ENCODE measurements at regions not wholly inside any gene's neighbourhood (a gene's known extent, or its start where the extent isn't known, plus 50 kb on each side); places are given as distances from the start of the nearest gene placed in this dataset.

DNA sequence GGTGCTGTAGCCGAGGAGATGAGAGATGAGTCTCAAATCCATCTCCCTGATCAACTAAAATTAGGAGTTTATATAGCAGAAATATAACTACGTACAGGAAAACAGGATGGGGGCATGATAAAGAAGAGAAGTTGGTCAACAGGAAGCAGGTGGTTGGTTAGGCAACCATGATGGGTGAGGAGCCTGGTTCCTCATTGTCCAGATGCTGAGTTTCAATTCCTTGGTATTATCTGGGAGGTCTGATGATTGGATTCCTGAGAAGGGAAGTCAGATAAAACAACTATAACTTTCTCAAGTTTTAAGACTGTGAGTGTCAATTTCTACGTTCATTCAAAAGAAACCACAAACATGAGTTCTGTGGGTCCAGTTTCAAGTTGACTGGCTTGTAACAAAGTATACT, 323.9 kb downstream of the MTRR start:
- Mint-ChIP-seq H3K4me1 (peaks cover 9% of the 10 kb centered on the region), H3K36me3 (ENCODE audit: low read depth) (no peaks in the 10 kb centered on the region), H3K9me3 (peaks cover 7% of the 10 kb centered on the region), H3K27me3 (ENCODE audit: low read depth, poor library complexity) (no peaks in the 10 kb centered on the region), H3K4me3 (no peak overlapping the region), H3K27ac (no peak overlapping the region)
- no peak for DNase-seq
- TF ChIP-seq, protein P1, sequence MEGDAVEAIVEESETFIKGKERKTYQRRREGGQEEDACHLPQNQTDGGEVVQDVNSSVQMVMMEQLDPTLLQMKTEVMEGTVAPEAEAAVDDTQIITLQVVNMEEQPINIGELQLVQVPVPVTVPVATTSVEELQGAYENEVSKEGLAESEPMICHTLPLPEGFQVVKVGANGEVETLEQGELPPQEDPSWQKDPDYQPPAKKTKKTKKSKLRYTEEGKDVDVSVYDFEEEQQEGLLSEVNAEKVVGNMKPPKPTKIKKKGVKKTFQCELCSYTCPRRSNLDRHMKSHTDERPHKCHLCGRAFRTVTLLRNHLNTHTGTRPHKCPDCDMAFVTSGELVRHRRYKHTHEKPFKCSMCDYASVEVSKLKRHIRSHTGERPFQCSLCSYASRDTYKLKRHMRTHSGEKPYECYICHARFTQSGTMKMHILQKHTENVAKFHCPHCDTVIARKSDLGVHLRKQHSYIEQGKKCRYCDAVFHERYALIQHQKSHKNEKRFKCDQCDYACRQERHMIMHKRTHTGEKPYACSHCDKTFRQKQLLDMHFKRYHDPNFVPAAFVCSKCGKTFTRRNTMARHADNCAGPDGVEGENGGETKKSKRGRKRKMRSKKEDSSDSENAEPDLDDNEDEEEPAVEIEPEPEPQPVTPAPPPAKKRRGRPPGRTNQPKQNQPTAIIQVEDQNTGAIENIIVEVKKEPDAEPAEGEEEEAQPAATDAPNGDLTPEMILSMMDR (IDR thresholded peaks at IDR 0.05): no peak

DNA sequence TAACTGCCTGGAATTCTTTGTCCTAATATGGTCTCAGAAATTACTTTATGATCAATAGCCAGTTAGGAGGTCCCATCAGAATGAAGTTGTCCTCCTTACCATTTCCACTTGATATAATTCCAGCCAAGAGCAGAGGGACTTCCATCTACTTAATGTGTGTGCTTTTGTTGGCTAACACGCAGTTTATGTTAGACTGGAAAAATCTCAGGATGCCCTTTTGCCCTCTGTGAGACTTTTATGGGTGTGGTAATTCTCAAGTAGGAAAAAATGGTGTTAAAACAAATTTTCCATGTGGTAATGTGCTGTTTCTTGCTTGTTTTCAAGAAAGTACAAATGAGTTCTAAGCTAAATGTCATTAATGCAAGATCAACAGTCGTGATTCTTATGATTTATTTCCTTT, 327.1 kb downstream of the MTRR start:
- Mint-ChIP-seq H3K36me3 (ENCODE audit: low read depth) (no peaks in the 10 kb centered on the region), H3K4me1 (peaks cover 9% of the 10 kb centered on the region), H3K27ac (no peak overlapping the region), H3K9me3 (peaks cover 7% of the 10 kb centered on the region), H3K4me3 (no peak overlapping the region), H3K27me3 (ENCODE audit: low read depth, poor library complexity) (peaks cover 3% of the 10 kb centered on the region)
- TF ChIP-seq, protein P1 (IDR thresholded peaks at IDR 0.05): no peak
- DNase-seq: no peak

- no peaks in the 10 kb centered on the region for H3K36me3 Mint-ChIP-seq (ENCODE audit: low read depth)
- TF ChIP-seq, protein P1 (IDR thresholded peaks at IDR 0.05): no peak
- H3K4me1 Mint-ChIP-seq: no peaks in the 10 kb centered on the region
- no peak overlapping the region for H3K4me3 Mint-ChIP-seq
- DNase-seq: no peak
- H3K27me3 Mint-ChIP-seq (ENCODE audit: low read depth, poor library complexity): no peaks in the 10 kb centered on the region
- H3K9me3 Mint-ChIP-seq: peaks cover 9% of the 10 kb centered on the region
- H3K27ac Mint-ChIP-seq: no peak overlapping the region
These were observed 339.4 kb downstream of the MTRR start for GRCh38 chr5:8208307-8208706.

- no peak for DNase-seq
- H3K4me3 Mint-ChIP-seq: no peak overlapping the region
- TF ChIP-seq, protein P1 (IDR thresholded peaks at IDR 0.05): no peak
These were observed 340.6 kb downstream of the MTRR start for GRCh38 chr5:8209500-8209899.

GRCh38 chr5:8213701-8214240, 344.8 kb downstream of the MTRR start:
- TF ChIP-seq, protein P1 (IDR thresholded peaks at IDR 0.05): no peak
- Mint-ChIP-seq H3K4me1 (no peaks in the 10 kb centered on the region), H3K36me3 (ENCODE audit: low read depth) (no peaks in the 10 kb centered on the region), H3K4me3 (no peak overlapping the region), H3K27me3 (ENCODE audit: low read depth, poor library complexity) (no peaks in the 10 kb centered on the region), H3K9me3 (no peaks in the 10 kb centered on the region), H3K27ac (no peak overlapping the region)
- DNase-seq: no peak

More at GRCh38 chr5:8209500-8209899, 340.6 kb downstream of the MTRR start:
- Mint-ChIP-seq H3K27ac (no peak overlapping the region), H3K36me3 (ENCODE audit: low read depth) (no peaks in the 10 kb centered on the region), H3K27me3 (ENCODE audit: low read depth, poor library complexity) (no peaks in the 10 kb centered on the region), H3K4me1 (no peaks in the 10 kb centered on the region), H3K9me3 (peaks cover 2% of the 10 kb centered on the region)

GRCh38 chr5:8216921-8217320, 348.0 kb downstream of the MTRR start:
- Mint-ChIP-seq H3K27ac (no peak overlapping the region), H3K4me3 (no peak overlapping the region), H3K36me3 (ENCODE audit: low read depth) (no peaks in the 10 kb centered on the region), H3K9me3 (peaks cover under 1% of the 10 kb centered on the region), H3K4me1 (no peaks in the 10 kb centered on the region), H3K27me3 (ENCODE audit: low read depth, poor library complexity) (no peaks in the 10 kb centered on the region)
- no peak for DNase-seq
- TF ChIP-seq, protein P1 (IDR thresholded peaks at IDR 0.05): no peak
